CD4-positive, alpha-beta T cell treated with Interleukin-1 beta for 1 hour (primary cell): ENCODE measurements at regions not wholly inside any gene's neighbourhood (a gene's known extent, or its start where the extent isn't known, plus 50 kb on each side); places are given as distances from the start of the nearest gene placed in this dataset.
"Not testable (repeated sequence)": the region's sequence is repeated elsewhere in the genome, so short reads cannot be mapped to it uniquely, and the experiment has no call there.

Experiments
- DNase-seq, 2 donors: peaks; one replicate each; pipeline ENCODE4 v3.0.0-alpha.2; 2020 to 2022

DNA sequence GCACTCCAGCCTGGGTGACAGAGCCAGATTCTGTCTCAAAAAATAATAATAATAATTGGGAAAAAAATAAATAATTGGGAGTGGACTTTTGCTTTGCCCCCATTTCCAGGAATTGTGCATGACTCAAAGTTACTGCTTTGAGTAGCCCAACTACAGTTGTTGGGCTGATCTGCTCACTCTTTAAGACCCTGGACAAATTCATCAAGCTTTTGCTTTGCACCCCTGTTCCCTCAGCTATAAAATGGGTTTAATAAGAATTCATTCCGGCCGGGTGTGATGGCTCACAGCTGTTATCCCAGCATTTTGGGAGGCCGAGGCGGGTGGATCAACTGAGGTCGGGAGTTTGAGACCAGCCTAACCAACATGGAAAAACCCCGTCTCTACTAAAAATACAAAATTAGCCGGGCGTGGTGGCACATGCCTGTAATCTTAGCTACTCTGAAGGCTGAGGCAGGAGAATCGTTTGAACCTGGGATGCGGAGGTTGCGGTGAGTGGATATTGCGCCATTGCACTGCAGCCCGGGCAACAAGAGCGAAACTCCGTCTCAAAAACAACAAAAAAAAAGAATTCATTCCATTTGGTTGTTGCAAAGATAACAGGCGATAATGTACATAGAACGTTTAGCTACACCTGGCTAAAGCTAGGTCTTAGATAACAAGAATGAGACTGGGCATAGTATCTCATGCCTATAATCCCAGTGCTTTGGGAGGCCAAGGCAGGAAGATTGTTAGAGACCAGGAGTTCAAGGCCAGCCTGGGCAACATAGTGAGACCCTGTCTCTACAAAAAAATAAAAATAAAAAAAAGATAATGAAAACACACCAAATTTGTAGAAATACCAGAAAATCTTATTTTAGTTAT lies 87.9 kb upstream of the ZNF217 start:
- DNase-seq = no peak

DNA sequence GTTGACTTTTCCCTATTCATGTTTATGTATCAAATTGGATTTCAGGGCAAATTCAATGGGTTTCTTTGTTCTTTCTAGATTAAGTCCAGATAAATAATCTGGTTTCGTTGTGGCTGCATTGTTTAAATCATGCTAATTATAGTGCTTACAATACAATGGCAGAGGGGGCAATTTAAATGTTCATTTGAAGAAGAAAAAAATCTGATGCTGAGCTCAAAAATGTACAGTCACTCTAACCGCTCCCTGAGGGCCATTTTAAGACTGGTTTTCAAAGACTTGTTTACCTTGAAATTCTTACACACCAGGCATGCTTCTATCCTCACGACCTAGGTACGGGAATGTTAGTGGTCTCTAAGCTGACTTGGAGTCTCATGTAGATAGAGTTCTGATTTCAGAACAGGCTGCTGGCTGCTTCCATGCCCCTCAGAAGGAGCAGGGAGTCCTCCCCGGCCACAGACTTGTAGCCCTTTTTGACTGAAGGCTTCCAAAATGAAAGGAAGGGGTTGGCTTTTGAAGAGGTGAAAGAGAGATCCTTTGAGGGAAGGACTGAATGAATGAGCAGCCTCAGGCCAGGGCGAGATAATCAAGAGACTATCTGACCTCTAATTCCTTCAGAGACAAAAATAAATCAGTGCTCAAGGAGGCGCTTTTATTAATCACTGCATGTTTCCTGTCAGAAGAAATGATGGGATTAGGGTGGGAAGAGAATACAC lies 86.1 kb upstream of the ZNF217 start:
- no peak for DNase-seq

DNA sequence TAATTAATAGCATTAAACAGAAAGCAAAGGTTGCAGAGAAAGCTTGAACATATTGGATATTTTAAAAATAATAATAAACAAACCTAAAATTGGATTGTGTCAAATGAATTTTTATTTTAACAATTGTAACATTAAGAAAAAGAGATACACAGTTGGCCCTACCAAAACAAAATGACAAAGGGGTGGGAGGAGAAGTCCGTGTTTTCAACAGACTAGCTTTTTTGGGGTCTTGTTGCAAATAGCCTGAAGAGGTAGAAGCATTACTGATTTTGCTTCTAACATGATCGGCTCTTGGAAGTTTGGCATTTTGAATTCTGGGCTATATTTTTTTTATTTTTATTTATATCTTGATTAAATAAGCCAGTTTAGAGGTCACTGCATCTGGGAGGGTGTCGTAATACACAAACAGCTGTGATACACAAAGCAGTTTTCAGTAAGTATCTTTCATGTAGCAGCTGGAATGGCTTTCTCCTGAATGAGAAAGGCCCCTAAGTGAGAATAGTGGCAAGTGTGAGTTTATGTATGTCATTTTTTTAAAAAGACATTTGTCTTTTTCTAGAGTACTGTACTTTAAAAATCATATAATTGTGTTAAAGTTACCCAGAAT lies 85.5 kb upstream of the ZNF217 start:
- DNase-seq = no peak

DNA sequence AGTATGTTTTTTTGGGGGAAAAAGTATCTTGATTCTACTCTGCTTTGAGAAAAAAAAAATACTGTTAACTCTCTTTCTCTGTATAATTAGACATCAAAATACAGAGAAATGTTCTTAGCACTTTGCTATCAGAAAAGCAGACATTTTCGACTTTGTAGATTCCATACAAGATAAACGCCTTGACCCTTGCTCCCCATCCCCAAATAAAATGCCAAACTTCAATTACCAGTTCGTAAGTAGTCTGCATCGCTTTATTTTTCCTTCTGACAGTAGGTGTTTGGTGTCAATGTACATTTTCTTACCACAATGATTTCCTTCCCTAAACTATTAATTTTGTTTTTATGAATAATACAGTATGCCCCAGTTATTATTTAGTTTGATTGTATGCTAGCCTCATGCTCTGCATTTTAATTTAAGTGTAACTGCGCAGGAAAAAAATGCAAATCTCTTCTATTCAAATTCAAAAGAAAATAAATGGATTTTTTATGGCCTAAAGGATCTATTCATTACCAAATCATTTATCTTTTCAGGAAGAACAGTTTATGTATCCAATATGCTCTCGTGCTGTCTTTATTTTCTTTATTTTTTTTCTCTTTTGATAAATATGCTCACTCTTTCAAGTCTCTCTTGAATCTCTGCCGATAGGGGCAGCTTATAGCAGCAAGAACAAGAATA lies 84.8 kb upstream of the ZNF217 start:
- no peak for DNase-seq

DNA sequence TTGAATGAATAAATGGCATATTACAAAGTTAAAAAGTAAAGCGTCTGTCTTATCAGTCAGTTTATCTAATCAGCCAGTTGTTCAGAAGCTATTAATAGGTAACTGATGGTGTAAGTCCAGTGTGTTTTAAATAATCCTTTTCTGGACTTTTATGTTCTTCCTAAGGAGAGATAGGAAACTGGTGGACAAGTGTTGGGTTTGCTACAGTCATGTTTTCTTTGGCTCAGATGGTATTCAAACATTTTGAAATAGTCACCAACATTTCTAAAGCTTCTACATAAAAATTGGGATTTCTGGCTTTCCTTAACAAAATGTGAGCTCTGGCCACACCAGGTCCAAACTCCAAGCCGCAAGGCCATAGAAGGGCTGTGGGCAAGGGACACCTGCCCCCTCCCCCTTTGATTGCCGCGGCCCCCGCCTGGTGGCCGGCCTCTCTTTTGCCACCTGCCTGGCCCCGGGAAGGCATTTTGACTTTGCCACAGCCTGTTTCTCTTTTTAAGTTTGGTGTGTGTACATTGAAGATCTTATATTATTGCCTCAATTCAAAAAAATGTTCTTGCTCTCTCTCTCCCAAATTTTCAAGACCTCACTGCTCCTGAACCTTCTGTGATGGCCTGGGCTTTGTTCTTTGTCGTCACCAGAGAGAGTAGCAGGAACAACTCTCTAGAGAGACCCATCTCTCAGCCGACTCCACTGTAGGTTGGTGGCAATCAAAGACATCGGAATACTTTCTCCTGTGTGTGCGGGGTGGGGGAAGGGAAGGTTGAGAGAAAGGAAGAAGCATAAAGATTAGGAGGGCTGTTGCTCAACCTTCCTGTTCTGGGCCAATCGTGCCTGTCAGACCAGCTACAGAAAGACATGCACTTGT lies 84.0 kb upstream of the ZNF217 start:
- peak in 1 of 2 donors; percentile 26 for DNase-seq

DNA sequence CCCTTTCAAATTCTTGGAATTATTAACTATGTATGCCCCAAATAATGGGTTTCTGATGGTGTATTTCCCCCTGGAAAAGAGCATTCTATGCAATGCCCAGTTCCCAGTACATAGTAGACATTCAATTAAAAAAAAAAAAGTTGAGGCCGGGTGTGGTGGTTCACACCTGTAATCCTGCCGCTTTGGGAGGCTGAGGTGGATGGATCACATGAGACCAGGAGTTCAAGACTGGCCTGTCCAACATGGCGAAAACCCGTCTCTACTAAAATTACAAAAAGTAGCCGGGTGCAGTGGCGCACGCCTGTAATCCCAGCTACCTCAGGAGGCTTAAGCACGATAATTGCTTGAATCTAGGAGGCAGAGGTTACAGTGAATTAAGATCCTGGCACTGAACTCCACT lies 83.3 kb upstream of the ZNF217 start:
- DNase-seq = no peak

DNA sequence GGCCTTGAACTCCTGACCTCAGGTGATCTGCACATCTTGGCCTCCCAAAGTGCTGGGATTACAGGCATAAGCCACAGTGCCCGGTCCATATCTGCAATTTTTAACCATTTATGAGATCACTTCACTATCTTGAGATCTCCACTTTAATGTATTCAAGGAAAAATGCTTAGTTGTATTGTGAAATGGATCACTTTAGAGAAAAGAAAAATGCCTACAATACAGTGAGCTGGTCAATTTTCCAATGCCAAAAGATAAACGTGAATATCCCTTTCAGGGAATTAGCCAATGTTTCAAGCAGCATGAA lies 82.8 kb upstream of the ZNF217 start:
- no peak for DNase-seq

DNA sequence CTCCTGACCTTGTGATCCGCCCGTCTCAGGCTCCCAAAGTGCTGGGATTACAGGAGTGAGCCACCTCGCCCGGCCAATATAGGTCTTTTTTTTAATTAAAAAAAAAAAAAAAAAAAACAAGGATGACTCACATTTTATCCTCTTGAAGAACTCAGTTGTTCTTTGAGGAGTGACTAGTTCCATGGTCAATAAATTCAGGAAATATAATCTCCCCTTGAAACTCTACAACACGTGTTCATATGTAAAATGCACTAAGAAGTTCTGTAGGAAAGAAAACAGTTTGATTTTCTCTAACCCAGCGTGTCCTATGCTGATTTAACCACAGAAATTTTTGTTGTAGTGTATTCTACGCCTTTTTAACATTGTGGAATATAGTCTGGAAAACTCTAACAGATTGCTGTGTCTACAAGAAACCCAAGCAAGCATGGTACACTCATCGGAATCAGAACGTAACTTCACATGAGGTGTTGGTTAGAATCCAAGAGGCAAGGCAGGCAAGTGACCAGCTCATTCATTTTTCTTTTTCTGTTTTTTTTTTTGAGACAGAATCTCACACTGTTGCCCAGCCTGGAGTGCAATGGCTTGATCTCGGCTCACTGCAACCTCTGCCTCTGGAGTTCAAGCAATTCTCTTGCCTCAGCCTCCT lies 79.0 kb upstream of the ZNF217 start:
- no peak for DNase-seq

DNA sequence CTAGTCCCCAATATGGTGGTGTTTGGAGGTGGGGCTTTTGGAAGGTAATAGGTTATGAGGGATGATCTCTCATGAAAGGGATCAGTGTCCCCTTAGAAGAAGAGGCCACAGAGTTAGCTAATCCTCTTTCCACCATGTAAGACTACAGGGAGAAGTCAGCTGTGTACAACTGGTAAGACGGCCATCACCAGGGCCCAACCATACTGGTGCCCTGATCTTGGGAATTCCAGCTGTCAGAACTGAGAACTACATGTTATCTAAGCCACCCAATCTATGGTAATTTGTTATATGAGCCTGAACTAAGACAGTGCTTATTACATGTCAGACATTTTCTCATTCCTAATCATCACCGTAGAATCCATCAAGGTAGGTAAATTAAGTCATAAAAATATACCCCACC lies 77.7 kb upstream of the ZNF217 start:
- DNase-seq = no peak

DNA sequence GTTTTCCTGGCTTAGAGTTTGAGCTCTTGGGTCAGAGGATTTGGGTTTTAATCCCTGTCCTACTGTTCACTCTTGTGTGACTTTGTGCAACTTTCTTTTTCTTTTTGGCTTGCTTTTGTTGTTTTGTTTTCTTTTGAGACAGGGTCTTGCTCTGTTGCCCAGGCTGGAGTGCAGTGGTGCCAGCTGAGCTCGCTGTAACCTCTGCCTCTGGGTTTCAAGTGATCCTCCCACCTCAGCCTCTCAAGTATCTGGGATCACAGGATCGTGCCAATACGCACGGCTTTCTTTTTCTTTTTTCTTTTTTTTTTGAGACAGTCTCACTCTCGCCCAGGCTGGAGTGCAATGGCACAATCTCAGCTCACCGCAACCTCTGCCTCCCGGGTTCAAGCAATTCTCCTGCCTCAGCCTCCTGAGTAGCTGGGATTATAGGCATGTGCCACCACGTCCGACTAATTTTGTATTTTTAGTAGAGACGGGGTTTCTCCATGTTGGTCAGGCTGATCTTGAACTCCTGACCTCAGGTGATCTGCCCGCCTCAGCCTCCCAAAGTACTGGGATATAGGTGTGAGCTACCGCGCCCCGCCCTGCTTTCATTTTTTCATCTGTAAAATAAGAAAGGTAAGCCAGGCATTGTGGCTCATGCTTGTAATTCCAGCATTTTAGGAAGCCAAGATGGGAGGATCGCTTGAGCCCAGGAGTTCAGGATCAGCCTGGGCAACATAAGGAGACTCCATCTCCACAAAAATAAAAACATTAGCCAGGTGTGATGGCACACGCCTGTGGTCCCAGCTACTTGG lies 76.1 kb upstream of the ZNF217 start:
- not testable (repeated sequence) for DNase-seq

DNA sequence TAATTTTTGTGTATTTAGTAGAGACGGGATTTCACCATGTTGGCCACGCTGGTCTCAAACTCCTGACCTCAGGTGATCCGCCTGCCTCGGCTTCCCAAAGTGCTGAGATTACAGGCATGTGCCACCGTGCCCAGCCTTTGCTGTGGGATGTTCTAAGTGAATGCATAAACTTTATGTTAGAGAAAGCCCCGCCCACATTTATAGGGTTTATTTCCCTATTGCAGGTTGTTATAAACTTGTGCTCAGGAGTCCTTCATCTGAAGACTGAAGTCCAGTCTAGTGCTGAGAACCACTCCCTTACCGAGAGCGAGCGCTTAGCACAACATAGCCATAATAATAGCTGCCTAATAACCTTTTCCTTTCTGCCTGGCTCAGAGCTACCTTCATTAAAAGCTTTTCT lies 75.4 kb upstream of the ZNF217 start:
- DNase-seq = no peak

DNA sequence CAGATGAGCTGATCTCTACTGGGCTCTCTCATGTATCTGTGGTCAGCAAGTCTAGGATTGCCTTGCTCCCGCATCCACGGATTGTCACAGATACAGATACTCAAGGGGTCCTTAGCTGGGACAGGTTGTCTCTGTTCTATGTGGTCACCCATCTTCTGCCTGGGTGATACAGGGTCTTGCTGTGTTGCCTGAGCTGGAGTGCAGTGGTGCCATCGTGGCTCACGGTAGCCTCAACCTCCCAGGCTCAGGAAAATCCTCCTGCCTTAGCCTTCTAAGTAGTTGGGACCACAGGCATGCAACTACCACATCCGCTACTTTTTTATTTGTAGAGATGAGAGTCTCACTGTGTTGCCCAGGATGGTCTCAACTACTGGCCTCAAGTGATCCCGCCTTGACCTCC lies 72.5 kb upstream of the ZNF217 start:
- no peak for DNase-seq

DNA sequence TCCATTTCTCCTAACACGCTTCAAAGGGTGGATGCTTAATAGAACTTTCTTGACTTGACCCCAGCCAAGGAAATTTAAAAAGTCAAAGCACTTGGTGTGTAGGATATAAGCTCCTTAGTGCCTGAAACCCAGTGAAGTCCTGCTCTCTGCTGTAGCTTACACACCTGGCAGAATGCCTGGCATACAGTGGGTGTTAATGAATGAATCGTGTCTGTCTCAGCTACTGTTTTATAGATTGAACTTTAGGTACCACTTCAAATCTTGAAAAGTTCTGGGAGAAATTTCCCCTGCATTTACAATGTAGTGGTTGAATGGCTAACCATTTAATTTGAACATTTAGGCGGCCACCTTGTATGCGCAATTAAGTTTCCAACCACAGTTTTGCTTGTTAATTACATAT lies 70.5 kb upstream of the ZNF217 start:
- DNase-seq = no peak

DNA sequence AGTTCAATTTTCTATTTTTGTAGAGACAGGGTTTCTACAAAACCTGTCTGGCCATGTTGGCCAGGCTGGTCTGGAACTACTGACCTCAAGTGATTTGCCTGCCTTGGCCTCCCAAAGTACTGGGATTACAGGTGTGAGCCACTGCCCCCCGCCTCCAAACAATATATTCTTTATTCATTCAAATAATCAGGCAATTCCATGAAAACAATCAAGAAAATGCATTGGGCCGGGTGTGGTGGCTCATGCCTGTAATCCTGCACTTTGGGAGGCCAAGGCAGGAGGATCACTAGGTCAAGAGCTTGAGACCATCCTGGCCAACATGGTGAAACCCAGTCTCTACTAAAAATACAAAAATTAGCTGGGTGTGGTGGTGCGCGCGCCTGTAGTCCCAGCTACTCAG lies 69.9 kb upstream of the ZNF217 start:
- not testable (repeated sequence) for DNase-seq

DNA sequence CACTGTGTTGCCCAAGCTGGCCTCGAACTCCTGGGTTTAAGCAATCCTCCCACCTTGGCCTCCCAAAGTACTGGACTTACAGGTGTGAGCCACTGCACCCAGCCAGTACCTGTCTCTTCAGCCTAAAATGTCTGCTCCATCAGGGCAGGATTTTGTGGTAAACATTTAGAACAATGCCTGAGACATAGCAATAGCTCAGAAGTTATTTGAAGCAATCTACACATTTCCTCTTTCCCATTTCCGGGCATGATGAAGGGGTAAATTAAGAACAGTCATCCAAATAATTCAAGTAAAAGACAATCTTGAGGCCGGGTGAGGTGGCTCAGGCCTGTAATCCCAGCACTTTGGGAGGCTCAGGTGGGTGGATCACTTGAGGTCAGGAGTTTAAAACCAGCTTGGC lies 69.0 kb upstream of the ZNF217 start:
- DNase-seq = no peak

DNA sequence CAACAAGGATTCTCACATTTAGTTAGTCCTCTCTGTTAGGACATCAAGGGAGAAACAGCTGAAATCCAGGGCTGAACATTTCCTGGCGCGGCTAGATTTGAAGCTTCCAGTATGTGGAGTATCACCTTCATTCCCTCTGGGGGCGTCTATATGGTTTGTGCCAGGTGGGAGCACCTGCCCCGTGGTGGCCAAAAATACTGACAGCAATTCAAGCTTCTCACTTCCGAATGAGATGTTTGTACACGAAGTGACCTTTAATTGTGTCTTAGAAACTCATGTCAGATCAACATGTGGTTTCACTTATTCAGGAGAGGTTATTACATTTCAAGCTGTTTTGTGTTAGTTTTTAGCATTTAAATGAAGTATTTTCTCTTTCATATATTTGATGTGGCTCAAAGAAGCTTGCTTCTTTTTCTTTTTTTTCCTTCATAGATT lies 67.3 kb upstream of the ZNF217 start:
- DNase-seq = no peak

DNA sequence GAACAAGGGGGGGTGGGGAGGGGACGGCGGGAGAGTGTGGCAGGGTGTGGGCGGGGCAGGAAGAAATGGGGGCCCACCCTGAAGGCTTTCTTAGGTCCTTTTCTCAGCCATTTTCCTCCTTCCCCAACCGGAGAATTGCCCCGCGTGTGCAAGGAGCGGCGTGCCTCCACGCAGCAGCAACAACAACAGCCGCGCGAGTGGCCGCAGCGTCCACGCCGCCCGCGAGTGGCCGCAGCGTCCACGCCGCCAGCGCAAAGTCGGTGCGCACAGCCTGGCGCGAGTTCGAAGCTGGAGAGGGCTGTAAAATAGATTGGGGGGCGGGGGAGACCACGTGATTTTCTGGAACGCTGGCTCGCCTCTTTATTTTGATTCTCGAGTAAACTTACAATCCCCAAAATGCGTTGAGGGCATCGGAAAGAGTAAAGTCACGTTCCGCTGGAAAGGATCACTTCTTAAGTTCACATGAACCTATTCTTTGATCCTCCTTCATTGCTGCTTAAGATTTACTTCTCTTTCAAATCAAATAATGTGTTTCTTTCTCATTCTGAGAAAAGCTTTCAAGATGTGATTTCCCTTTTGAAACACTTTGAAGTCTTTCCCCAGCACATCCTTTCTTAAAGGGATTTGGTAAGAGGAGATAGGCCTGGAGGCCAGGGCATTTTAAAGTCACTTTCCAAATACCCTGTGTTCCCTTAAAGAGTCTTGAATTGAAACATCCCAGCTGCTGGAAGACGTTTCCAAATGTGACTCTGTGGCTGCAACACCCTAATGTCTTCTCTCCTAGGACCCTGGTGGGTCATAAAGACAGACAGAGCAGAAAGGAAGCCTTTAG lies 66.7 kb upstream of the ZNF217 start:
- DNase-seq = no peak

DNA sequence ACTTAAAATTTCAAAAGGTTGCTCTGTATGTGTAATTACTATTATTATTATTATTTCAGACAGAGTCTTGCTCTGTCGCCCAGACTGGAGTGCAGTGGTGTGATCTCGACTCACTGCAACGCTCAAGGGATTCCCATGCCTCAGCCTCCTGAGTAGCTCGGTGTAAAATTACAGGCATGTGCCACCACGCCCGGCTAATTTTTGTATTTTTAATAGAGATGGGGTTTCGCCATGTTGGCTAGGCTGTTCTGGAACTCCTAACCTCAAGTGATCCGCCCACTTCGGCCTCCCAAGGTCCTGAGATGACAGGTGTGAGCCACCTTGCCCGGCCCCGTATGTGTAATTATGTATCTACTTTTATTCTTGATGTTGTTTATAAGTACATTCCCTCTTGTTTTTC lies 65.3 kb upstream of the ZNF217 start:
- no peak for DNase-seq

DNA sequence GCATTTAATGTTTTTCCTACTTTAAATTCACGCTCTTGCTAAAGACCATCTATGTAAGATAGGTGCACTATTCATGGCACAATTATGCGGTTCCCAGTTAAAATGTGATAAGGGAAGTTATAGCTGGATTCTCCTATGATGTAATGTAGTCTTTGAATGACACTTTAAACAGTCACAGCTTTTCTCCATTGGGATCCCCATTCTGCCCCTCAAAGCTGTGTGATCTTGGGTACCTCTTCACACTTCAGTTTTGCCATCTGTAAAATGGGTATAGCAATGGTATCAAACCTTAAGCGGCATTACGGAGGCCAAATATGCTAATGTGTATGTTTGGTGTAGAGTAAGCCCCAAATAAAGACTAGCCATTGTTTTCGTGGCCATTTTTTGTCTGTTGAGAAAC lies 64.7 kb upstream of the ZNF217 start:
- no peak for DNase-seq

DNA sequence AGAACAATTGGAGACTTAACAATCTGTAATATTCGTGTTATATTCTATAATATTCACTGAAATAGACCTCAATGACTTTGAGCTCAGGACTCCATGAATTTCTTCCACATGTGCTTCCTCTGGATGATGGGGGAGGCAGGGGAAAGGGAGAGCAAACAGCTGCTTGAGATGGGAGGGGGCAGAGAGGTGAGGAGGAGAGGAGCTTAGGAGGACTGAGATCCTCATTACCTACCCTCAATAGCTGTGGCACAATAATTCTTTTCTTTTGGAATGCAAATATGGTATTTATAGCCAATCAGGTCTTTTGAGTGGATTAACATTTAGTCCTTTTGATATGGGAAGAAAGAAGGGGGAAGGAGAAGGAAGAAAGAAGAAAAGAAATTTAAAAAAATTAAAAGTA lies 64.1 kb upstream of the ZNF217 start:
- no peak for DNase-seq
